ENCODE measurements at regions not wholly inside any gene's neighbourhood (a gene's known extent, or its start where the extent isn't known, plus 50 kb on each side); places are given as distances from the start of the nearest gene placed in this dataset.

DNA sequence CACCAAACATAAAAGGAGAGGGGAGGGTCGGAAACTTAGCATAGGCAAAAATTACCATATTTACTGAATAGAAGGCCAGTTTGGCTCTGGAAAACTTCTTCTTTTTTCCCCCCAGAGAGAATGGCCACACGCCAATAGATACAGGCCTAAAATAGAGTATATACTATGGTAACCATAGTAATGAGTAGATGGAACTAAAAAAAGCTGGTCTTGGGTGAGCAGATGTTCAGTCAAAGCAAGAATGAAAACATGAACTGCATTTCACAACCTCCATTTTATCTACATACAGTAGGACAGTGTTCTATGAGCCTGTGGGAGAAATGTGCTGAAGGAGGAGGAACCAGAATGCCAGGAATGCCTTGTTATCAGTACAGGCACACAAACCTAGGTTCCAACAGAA is 141.7 kb upstream of the SEMA3A start:
- intact Hi-C loops (cut with micrococcal nuclease), result no loop called here

DNA sequence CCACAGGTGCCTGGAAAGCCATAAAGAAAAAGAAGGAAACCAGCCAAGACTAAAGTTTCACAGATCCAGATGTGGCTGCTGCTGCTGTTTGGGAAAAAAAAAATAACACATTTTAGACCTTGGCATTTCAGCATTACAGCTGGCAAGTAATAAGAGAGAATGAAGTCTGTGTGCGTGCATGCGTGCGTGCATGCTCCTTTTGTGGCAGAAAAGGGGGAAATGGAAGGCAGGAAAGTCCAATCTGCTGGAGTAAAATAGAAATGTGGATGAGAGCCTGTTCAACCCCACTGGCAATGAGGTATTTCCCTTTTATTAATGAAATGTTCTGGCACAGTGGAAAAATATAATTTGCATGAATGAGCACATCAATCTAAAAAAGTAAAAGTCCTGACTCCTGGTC is 137.0 kb upstream of the SEMA3A start:
- intact Hi-C loops (cut with micrococcal nuclease), result no loop called here

DNA sequence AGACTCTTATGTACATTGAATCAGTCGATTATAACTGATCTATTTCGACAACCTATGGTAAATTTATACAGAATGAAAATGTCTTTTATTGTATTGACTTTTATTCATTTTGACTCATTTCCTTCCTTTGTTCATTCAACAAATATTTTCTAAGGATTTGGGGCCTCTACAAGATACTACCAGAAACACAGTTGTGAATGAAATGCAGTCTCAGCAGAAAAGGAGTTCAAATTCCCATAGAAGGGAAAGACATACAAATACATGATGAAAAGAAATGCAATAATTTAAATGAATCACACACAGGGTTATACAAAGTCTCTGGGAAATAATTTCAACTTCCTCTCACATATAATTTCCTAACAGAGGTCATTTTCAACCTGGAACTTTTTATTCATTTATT is 134.0 kb upstream of the SEMA3A start:
- intact Hi-C loops (cut with micrococcal nuclease), result no loop called here

DNA sequence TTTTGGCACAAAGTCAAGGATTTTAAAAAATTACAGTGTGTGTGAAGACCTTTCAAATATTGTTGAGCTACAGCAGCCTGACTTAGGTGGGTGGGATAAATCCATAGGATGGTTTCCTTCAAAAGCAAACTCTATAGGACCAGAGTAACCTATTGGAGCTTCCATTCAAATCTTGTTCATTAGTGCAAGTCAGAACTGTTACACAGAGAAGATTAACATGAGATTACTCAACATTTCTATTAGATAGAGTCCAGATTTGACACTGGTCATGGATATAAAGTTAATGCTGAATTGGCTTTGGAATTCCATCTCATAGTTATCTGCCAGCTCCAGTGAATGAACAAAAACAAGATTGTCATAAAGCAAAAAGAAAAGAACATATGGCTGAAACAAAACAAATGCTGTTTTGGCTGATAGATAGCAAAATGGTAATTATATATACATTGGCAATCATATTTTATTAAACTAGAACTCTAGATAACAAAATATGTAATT is 129.6 kb upstream of the SEMA3A start:
- intact Hi-C loops (cut with micrococcal nuclease), result no loop called here

DNA sequence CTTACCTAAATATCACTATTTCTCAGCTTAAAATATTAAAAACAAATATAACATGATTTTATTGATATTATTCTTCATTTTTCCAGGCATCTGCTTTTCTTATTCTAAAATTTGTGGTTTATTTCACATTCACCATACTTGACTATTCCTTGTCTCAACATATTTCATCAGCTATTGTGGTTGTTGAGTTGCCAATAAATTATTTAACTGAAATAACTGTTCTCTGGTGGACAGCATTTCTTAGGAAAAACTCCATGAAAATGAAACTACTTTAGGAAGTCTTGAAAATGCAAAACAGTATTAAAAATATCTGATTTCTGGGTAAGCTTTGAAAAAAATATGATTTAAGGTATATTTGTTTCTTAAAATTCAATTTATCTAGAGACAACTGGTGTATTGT is 122.9 kb upstream of the SEMA3A start:
- intact Hi-C loops (cut with micrococcal nuclease), result no loop called here

DNA sequence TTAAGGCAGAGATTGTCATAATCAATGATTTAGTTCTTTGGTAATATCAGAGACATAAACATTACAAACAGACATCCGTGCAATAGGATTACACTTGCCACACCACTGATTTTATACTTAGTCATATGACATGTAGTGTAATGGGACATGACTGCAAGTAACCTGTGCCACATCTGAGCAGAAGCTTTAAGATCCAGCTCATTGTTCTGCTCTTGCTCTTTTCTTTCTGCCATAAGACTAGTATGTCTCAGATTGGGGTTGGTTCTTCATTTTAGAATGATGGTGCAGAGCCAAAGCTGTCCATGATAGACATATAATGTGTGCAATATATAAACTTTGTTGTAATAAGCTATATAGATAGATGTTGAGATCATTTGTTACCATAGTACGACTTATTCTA is 119.7 kb upstream of the SEMA3A start:
- intact Hi-C loops (cut with micrococcal nuclease), result no loop called here

DNA sequence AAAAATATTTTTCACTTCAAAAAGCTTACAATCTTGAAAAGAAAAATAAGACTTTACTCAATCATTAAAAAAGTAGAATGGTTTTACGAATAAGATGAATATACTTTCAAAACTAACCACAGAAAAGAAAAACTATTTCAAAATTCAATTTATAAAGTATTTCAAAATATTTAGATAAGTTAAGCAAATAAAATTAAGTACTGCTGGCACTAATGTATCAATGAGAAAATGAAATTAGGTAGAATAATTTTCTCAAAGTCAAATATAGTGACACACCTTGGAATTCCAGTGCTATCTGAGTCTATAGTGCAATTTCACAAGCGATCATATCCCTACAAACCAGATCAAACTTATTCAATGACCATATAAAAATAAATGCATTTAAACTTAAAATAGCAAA is 109.8 kb upstream of the SEMA3A start:
- intact Hi-C loops (cut with micrococcal nuclease), result no loop called here

DNA sequence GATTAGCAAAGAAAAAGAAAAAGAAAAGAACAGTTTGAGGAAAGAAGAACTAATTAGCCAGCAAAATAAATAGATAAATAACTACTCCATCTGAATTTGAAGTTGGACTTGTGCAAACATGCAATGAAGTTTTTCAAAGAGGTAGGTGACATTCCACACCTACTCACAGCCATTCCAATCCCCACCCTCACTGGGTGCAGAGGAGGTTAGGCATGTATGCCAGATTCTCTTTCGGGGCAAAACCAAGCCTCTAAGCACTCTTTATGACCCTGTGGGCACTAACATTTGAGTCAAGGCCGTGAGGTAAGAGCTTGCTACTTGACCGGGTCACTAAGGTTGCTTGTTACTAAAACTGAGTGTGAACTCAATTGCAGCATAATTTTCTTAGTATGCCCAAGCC is 108.4 kb upstream of the SEMA3A start:
- intact Hi-C loops (cut with micrococcal nuclease), result no loop called here

DNA sequence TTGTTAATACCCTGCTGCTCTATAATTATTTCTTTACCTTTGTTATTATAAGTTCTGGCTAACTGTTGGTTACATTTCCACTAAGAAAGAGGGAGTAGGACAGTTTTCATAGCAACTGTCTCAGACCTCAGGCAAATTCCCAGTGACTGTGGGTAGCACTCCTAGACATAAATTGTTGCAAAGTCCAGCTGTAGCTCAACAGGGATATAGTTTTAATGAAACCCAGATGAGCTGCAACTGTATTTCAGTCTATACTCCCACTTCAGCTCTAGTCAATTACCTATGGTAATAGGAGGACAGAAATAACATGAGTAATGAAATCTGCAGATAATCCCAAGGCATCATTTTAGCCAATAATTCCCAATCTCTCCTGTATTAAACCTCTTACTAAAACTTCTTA is 103.0 kb upstream of the SEMA3A start:
- intact Hi-C loops (cut with micrococcal nuclease), result no loop called here

DNA sequence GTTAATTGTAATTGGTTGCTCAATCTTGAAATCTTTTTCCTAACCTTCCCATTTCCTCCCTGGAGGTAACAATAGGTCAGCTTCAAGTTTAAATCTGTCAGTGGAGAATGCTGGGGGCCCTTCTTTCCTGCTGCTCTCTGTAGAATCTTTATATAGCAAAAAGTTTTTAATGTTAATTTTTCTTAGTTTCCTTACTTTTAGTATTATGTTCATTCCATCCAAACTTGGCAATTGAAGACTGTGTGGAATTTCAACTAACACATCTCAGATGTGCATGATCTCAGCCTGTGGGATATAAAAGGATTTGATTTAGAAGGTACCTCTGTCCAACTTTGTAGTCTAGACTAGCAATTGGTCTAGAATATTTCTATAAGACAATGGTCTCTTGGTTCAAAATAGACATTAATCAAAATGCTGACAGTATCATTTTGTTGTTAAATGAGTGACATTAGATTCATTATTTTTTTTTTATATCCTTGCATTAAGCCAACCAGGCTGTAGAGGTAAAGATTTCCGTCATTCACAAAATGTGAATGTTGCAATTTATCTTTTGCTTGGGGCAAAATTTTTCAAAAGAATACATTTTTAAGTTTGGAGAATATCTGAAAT is 100.4 kb upstream of the SEMA3A start:
- intact Hi-C loops (cut with micrococcal nuclease), result no loop called here

DNA sequence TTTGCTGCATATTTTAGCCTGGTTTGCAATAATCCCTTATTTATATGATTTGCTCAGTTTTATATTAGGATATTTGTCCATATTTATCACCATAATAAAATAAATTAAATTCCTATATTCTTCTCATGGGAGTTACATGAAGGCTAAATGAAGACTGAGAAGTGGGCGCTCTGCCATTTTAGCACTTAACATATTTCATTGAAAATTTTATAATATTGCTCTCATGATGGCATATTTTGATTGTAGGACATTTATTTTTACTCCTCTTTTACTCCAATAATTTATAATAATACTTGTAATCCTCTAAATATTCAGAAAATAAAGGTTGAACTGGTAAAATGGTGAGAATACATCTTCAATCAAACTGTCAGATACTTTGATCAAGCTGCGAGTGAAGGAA is 99.8 kb upstream of the SEMA3A start:
- intact Hi-C loops (cut with micrococcal nuclease), result no loop called here

DNA sequence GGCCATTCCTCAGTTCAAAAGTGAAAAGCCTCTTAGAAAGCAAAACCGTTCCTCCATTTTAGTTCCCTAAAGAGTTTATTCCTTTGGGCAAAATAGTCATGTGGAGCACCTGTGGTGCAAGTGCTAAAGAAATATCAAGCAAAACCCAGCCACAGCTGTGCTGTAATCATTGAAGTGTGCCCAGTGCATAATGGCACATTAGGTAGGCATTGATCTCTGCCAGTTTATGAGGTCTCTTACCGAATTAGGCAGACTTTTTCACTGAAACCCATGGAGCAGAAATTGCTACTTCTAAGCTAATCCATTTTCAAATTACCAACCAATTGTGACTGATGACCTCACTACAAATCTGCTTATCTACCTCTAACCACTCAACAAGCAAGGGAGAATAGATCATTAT is 97.2 kb upstream of the SEMA3A start:
- intact Hi-C loops (cut with micrococcal nuclease), result no loop called here

DNA sequence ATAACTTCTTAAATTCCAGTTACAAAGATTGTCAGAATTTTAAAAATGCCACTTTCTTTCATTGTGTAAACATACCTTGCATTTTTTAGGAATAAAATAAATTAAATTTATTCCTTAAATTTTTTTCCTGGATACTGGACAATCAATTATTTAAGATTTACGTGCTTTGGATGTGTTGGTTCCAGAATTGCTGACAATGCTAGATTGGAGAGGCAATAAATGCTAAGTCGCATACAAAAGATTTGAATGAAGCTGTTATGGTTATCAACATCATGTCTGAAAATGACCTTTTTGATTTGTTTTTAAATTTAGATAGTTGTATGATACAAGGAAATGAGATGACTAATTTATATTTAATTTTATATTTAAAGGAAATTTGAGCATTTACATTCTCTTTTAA is 89.2 kb upstream of the SEMA3A start:
- intact Hi-C loops (cut with micrococcal nuclease), result no loop called here

DNA sequence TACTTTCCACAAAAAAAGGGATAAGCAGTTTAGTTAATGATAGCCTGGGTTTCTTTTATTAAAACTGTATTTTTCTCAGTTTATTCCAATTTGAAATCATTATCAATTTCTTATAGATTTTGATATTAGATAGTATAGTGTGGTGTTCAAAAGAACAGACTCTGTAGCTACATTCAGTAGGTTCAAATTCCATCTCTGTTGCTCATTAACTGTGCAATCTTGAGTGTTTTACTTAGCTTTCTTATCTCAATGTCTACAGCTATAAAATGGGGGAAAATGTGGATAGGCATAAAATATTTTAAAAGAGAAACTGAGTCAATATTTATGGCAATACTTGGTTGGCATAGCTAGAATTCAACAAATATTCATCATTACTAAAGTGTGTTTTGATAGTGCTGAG is 86.9 kb upstream of the SEMA3A start:
- intact Hi-C loops (cut with micrococcal nuclease), result no loop called here

DNA sequence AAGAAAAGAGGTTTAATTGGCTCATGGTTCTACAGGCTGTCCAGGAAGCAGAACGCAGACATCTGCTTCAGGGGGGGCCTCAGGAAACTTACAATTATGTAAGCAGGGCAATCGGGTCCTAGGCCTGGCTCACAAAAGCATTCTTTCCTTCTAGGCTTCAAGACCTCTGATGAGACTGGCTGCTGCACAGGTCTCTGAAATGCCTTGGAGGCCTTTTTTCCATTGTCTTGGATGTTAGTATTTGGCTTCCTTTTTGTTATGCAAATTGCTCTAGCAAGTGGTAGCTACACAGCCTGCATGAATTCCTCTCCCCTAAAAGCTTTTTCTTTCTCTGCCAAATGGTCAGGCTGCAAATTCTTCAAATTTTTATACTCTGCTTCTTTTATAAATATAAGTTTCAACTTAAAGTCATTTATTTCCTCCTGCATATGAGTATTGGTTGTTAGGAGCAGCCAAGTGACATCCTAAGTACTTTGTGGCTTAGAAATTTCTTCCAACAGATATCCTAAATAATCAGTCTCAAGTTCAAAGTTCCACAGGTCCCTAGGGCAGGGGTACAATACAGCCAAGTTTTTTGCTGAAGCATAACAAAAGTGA is 83.1 kb upstream of the SEMA3A start:
- intact Hi-C loops (cut with micrococcal nuclease), result no loop called here

DNA sequence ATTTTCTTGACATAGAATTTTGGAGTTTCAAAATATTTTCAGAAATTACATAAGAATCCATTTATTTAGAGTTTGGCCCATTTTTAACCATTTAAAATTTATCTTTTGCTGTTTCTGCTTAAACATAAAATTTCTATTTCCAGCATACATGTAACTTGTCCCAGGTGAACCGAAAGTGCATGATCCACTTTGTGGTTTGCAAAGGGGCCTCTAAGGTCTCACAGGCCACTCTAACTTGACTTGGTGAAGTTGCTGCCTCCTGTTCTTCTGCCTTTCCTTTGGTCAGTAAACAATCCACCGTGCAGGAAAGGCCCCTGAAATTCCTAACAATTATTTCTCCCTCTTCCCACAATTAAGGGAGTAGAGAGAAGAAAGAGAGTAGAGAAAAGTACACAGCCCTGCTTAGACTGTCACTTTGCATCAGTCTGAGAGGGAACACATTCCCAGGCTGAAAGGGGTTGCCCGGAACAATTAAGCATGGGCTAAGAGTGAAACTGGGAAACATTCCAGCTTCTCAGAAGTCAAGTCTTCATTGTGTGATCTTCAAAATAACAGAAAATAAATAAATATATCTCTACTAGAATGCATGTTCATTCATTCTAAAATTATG is 79.5 kb upstream of the SEMA3A start:
- intact Hi-C loops (cut with micrococcal nuclease), result no loop called here

DNA sequence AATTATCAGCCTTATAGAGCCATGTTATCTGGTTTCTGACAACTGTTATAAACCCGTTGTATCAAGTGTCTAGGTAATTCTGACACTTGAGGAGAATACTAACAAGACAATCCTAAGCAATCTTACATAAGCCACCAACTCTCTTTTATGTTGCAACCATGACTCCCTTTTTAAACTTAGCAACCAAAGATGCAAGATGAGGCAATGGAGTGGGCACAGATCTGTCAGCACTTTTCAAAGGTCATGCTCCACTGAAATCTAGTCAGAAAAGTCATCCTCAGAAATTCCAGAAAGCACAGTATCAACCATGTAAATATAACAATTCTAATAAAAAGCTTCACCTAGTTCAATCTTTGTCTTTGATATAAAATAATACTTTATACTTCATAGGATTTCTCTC is 77.0 kb upstream of the SEMA3A start:
- intact Hi-C loops (cut with micrococcal nuclease), result no loop called here

DNA sequence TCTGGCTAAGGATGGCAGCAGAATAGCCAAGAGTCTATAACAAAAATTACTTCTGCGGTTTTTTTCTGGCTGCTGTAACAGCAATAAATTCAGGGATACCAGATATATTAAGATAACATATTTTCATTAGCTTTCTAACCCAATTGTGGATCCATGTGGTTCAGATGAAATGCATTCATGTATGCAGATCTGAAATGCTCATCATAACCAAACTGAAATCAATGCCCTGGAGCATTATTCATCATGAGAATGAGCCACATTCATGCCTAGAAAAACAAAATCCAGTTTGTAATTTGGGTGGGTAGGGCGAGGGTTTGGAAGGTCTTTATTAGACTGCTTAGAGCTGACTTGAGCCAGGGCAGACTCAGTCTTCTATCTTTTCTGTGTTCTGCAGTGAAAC is 69.8 kb upstream of the SEMA3A start:
- intact Hi-C loops (cut with micrococcal nuclease), result no loop called here

DNA sequence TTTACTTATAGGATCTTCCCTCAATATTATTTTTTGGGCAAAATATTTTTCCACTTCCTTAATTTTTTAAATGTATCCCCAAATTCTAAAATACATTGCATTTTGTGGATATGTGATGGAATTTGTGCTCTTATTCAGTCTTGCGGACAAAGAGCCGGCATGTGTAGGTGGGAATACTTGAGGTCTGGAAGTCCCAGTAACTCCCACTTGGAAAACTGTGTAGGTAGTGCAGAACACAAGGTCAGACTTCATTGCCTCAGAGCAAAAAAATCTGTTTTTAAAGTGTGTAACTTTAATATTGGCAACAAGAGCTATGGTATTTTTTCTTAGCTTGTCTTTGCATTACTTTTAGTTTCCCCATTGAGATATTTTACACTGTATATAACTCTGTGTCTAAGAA is 68.5 kb upstream of the SEMA3A start:
- intact Hi-C loops (cut with micrococcal nuclease), result no loop called here

DNA sequence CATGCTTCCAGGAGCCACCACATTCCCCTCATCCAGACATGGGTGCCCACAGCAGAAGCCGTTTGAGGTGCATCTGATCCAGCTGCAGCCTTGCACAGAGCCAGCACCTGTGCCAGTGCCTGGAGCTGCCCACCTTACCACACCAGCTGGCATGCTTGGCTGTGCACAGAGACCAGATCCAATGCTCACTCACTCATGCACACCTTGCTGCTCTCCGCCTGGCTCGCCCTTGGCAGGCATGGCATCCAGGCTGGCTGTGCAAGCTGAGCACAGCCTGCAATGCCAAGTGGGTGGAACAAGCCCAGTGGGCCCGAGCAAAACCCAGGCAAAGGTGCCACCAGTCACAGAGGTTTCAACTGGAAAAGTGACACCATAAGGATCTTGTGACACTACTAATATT is 66.9 kb upstream of the SEMA3A start:
- intact Hi-C loops (cut with micrococcal nuclease), result no loop called here

DNA sequence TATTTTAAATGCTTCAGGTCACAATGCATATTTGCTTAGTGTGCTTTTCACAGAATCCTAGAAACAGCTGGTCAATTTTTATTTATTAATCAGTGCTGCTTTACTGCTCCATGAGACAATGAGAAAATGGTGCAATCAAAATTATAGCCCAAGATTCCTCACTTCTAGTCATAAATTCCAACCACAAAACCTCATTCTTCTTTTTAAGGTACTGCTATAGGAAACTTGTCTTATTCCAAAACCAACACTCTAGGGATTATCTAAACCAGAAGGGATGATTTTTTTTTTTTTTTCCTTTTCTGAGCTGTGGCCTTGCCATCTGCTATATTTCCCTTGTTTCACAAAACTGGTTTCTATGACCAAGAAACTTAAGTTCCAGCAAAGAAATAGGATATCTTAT is 64.0 kb upstream of the SEMA3A start:
- intact Hi-C loops (cut with micrococcal nuclease), result no loop called here

DNA sequence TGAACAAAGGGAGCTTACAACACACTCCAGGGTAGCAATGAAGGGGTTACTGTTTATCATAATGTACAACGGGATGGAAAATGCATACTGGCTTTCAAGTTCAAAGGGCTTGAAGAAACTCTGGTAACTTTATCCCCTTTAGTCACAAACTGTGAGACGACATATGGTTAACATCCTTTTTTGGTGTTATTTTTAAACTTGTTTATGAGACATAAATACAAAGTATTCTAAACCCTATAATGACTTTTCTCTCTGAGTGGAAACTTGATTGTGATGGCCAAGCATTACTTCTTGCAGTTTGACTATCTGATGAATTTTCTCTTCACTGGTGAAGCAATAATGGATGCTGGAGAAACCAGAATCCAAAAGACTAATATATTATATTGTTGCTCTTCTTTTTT is 62.0 kb upstream of the SEMA3A start:
- intact Hi-C loops (cut with micrococcal nuclease), result no loop called here

DNA sequence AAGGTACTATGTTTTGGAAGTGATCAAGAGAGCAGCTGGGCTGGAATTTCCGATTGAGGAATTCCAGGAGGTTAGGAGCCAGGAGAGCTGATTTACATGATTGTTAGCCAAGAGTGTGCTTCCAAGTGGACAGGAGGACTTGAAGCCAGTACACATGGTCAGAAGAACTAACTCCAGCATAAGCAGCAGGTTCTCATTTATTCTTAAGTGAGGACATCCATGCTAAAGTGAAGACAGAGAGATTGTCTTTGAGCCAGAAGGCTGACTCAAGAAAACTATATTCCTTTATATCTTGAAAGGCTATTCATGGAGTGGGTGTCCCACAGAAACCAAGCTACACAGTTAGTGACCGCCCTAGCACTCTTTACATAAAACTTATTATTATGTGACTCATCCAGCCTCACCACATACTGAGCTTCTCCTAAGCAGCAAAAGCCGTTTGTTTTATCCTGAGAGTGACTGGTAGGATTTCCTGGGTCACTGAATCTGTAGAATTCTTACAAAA is 56.7 kb upstream of the SEMA3A start:
- intact Hi-C loops (cut with micrococcal nuclease), result no loop called here

Measured in T-helper 2 cell treated with Interferon-gamma antibody and Interleukin-4, amounts not matched to agents 100 ng/mL and 5 ng/mL, for 36 hours (primary cell).